ENCODE measurements at regions not wholly inside any gene's neighbourhood (a gene's known extent, or its start where the extent isn't known, plus 50 kb on each side); places are given as distances from the start of the nearest gene placed in this dataset.

GRCh38 chr6:90456001-90456400 lies 130.9 kb downstream of the MAP3K7 start:
- no peak for TF ChIP-seq CTCF (IDR thresholded peaks at IDR 0.05; ENCODE audit: low read depth, low read length)
- H3K4me3 ChIP-seq (ENCODE audit: low read depth, low read length), result no peak overlapping the region

GRCh38 chr6:90454836-90455427 lies 131.9 kb downstream of the MAP3K7 start:
- H3K4me3 ChIP-seq (ENCODE audit: low read depth, low read length), result no peak overlapping the region
- TF ChIP-seq CTCF (IDR thresholded peaks at IDR 0.05; ENCODE audit: low read depth, low read length), result no peak

- no peak overlapping the region for H3K4me3 ChIP-seq (ENCODE audit: low read depth, low read length)
- TF ChIP-seq CTCF (IDR thresholded peaks at IDR 0.05; ENCODE audit: low read depth, low read length), result no peak
Observed at GRCh38 chr6:90450268-90450953, 136.5 kb downstream of the MAP3K7 start.

- no peak overlapping the region for H3K4me3 ChIP-seq (ENCODE audit: low read depth, low read length)
- TF ChIP-seq CTCF (IDR thresholded peaks at IDR 0.05; ENCODE audit: low read depth, low read length), result no peak
Observed at GRCh38 chr6:90449311-90449710, 137.6 kb downstream of the MAP3K7 start.

- H3K4me3 ChIP-seq (ENCODE audit: low read depth, low read length), result no peak overlapping the region
- no peak for TF ChIP-seq CTCF (IDR thresholded peaks at IDR 0.05; ENCODE audit: low read depth, low read length)
Observed at GRCh38 chr6:90448836-90449235, 138.0 kb downstream of the MAP3K7 start.

- H3K4me3 ChIP-seq (ENCODE audit: low read depth, low read length), result no peak overlapping the region
- no peak for TF ChIP-seq CTCF (IDR thresholded peaks at IDR 0.05; ENCODE audit: low read depth, low read length)
Observed at GRCh38 chr6:90446164-90446563, 140.7 kb downstream of the MAP3K7 start.

GRCh38 chr6:90445533-90446108 lies 141.3 kb downstream of the MAP3K7 start:
- no peak for TF ChIP-seq CTCF (IDR thresholded peaks at IDR 0.05; ENCODE audit: low read depth, low read length)
- H3K4me3 ChIP-seq (ENCODE audit: low read depth, low read length), result no peak overlapping the region
